Neural progenitor cell (in vitro differentiated cells): ENCODE measurements at regions not wholly inside any gene's neighbourhood (a gene's known extent, or its start where the extent isn't known, plus 50 kb on each side); places are given as distances from the start of the nearest gene placed in this dataset.

Experiments
- EZH2phosphoT487 ChIP-seq: fragments of 200-600 bp; sonication (generic); IDR thresholded peaks from 2 replicates; pipeline ENCODE4 v1.6.1; 2017; ENCODE audit warnings: antibody characterized with exemption
- TF ChIP-seq, protein P1 (sequence below): fragments of 200-600 bp; sonication (generic); IDR thresholded peaks from 2 replicates; pipeline ENCODE4 v1.5.1; 2017; ENCODE audit warnings: antibody characterized with exemption, mild to moderate bottlenecking

DNA sequence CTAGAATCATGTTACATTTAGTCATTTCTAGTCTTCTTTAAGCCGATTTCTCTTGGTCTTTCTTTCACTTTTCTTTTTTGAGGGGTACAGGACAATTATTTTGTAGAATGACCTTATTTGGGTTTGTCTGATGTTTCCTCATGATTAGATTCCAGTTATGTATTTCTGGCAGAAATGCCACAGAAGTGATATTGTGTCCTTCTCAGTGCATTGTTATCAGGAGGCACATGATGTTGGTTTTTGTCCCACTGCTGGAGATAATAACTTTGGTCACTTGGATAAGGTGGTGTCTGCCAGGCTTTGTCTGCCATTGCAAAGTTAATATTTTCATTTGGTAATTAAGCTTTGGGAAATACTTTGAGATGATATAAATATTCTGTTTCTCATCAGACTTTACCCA, 100.3 kb downstream of the RRM1 start:
- no peak for TF ChIP-seq EZH2phosphoT487
- TF ChIP-seq, protein P1, sequence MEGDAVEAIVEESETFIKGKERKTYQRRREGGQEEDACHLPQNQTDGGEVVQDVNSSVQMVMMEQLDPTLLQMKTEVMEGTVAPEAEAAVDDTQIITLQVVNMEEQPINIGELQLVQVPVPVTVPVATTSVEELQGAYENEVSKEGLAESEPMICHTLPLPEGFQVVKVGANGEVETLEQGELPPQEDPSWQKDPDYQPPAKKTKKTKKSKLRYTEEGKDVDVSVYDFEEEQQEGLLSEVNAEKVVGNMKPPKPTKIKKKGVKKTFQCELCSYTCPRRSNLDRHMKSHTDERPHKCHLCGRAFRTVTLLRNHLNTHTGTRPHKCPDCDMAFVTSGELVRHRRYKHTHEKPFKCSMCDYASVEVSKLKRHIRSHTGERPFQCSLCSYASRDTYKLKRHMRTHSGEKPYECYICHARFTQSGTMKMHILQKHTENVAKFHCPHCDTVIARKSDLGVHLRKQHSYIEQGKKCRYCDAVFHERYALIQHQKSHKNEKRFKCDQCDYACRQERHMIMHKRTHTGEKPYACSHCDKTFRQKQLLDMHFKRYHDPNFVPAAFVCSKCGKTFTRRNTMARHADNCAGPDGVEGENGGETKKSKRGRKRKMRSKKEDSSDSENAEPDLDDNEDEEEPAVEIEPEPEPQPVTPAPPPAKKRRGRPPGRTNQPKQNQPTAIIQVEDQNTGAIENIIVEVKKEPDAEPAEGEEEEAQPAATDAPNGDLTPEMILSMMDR = no peak
